NCI-H226 (cell line): ENCODE measurements at regions not wholly inside any gene's neighbourhood (a gene's known extent, or its start where the extent isn't known, plus 50 kb on each side); places are given as distances from the start of the nearest gene placed in this dataset.

Experiments
- DNase-seq: peaks from one replicate; pipeline ENCODE4 v3.0.0-alpha.2; 2015

- DNase-seq, result no peak
Measured at GRCh38 chr9:95609426-95609825, 92.7 kb upstream of the PTCH1 start.

- DNase-seq, result no peak
Measured at GRCh38 chr9:95608341-95608740, 91.6 kb upstream of the PTCH1 start.

GRCh38 chr9:95607507-95607906, 90.7 kb upstream of the PTCH1 start:
- DNase-seq, result no peak

- no peak for DNase-seq
Measured at GRCh38 chr9:95606489-95607350, 89.9 kb upstream of the PTCH1 start.

- DNase-seq, result no peak
Measured at GRCh38 chr9:95605816-95606488, 89.2 kb upstream of the PTCH1 start.

GRCh38 chr9:95605101-95605500, 88.3 kb upstream of the PTCH1 start:
- DNase-seq, result no peak

- no peak for DNase-seq
Measured at GRCh38 chr9:95598236-95598635, 81.5 kb upstream of the PTCH1 start.

GRCh38 chr9:95595721-95596295, 79.0 kb upstream of the PTCH1 start:
- no peak for DNase-seq

GRCh38 chr9:95592931-95593330, 76.2 kb upstream of the PTCH1 start:
- no peak for DNase-seq

GRCh38 chr9:95588724-95589588, 72.2 kb upstream of the PTCH1 start:
- DNase-seq, result no peak

- no peak for DNase-seq
Measured at GRCh38 chr9:95587021-95587964, 70.5 kb upstream of the PTCH1 start.

- no peak for DNase-seq
Measured at GRCh38 chr9:95586326-95586725, 69.6 kb upstream of the PTCH1 start.

GRCh38 chr9:95585824-95586223, 69.1 kb upstream of the PTCH1 start:
- DNase-seq, result no peak

GRCh38 chr9:95584176-95584575, 67.4 kb upstream of the PTCH1 start:
- DNase-seq, result no peak

- no peak for DNase-seq
Measured at GRCh38 chr9:95581900-95582299, 65.1 kb upstream of the PTCH1 start.

GRCh38 chr9:95580812-95581761, 64.3 kb upstream of the PTCH1 start:
- no peak for DNase-seq

- no peak for DNase-seq
Measured at GRCh38 chr9:95574866-95575553, 58.2 kb upstream of the PTCH1 start.

- DNase-seq, result no peak
Measured at GRCh38 chr9:95574176-95574575, 57.4 kb upstream of the PTCH1 start.

- no peak for DNase-seq
Measured at GRCh38 chr9:95573463-95573862, 56.7 kb upstream of the PTCH1 start.
